Cardiac fibroblast (primary cell): ENCODE measurements at regions not wholly inside any gene's neighbourhood (a gene's known extent, or its start where the extent isn't known, plus 50 kb on each side); places are given as distances from the start of the nearest gene placed in this dataset.

Experiments
- DNase-seq, 2 donors: peaks; one replicate each; pipeline versions ENCODE4 v3.0.0 to v3.0.0-alpha.2; 2010; ENCODE audit warnings: low read depth in 2 of 2
- H3K4me3 ChIP-seq, 2 donors: replicated peaks in 1 of 2; 1 replicate in 1 of 2; 2 replicates in 1 of 2; pipeline ENCODE4 v1.5.1; 2011; ENCODE audit warnings: low read depth in 2 of 2, low read length in 2 of 2, mild to moderate bottlenecking in 2 of 2, moderate library complexity in 1 of 2
- TF ChIP-seq, protein P1 (sequence below): IDR thresholded peaks from one replicate; pipeline ENCODE4 v1.5.1; 2011; ENCODE audit warnings: low read depth, mild to moderate bottlenecking, low read length, inconsistent platforms

DNA sequence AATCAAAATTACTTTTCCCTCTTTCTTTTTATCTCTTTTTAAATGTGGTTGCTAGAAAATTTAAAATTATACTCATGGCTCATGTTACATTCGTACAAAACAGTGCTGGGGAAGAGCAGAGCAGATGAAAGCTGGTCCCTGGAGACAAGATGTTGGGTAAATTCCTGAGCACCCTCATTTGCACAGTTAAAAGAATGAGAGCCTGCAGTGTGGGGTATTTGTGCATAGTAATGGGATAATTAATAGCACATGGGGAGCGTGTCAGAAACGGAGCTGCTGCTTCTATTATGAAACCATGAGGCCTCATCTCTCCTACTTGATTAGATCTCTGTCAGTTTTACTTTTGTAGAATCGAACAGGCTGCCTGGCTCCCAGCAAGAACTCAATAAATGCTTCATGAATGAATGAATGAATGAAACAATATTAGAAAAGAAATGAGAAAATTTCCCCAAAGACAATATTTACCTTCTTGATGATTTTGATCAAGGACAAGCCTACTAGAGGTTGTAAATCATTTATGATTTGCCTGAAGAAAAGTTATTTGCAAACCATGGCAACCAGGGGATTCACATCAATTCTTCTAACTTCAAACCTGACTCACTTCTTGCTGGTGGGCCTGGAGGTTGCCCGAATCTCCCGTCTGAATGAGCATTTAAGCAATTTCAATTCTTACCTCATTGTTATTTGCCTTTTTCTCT lies 177.2 kb upstream of the TUT7 start:
- TF ChIP-seq, protein P1, sequence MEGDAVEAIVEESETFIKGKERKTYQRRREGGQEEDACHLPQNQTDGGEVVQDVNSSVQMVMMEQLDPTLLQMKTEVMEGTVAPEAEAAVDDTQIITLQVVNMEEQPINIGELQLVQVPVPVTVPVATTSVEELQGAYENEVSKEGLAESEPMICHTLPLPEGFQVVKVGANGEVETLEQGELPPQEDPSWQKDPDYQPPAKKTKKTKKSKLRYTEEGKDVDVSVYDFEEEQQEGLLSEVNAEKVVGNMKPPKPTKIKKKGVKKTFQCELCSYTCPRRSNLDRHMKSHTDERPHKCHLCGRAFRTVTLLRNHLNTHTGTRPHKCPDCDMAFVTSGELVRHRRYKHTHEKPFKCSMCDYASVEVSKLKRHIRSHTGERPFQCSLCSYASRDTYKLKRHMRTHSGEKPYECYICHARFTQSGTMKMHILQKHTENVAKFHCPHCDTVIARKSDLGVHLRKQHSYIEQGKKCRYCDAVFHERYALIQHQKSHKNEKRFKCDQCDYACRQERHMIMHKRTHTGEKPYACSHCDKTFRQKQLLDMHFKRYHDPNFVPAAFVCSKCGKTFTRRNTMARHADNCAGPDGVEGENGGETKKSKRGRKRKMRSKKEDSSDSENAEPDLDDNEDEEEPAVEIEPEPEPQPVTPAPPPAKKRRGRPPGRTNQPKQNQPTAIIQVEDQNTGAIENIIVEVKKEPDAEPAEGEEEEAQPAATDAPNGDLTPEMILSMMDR, result no peak
- no peak for DNase-seq
- H3K4me3 ChIP-seq, result no peak overlapping the region

DNA sequence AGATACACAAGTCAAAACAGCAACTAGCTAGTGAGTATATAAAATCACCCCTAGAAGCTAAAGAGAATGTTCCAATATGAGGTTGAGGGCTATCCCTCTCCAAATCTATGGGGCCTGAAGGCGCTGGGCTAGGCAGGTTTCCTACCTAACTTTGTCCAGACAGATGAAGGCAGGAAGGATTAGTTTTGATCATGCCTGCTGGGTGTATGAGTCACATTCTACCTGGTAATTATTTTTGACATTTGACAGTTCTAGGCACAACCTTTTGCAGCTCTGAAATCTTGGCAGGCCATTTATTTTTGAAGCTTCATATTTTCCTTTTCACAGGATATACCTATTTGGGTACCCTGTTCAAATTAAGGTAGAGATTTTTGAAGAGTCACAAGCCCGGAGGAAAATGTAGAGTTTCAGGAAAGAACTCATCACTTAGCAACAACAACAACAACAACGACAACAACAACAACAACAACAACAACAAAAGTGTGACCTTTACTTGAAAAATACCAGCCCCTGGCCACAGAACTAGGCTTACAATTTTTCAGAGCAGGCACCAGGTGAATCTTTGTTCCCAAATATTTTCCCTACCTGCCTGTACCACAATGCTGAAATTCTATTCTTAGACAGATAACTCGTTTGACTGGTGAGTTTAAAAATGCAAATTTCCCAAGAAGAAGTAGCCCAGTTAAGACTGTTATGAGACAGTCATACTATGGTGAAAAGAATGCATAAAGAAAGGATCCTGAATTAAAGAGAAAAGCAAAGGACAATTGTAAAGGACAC lies 175.5 kb upstream of the TUT7 start:
- TF ChIP-seq, protein P1, result no peak
- no peak for DNase-seq
- H3K4me3 ChIP-seq, result no peak overlapping the region

DNA sequence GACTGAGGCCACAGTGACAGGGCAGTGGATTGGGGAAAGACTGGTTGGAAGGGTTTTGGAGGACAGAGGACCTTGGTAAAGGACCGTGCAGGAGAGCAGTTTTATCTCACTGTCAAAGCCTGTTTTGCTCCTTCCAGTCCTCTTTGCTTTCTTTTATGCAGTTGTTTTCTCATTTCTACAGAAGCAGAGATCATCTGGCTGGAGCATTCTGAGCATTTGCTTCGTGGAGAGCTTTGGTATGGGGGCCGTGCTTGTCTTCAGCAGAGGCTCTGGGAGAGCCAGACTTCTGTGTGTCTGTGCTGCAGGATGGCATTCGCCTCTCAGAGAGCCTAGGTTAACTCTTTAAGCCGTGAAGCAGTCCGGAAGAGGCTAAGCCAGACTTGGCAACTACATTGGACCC lies 171.8 kb upstream of the TUT7 start:
- TF ChIP-seq, protein P1, result no peak
- DNase-seq, result no peak
- no peak overlapping the region for H3K4me3 ChIP-seq

DNA sequence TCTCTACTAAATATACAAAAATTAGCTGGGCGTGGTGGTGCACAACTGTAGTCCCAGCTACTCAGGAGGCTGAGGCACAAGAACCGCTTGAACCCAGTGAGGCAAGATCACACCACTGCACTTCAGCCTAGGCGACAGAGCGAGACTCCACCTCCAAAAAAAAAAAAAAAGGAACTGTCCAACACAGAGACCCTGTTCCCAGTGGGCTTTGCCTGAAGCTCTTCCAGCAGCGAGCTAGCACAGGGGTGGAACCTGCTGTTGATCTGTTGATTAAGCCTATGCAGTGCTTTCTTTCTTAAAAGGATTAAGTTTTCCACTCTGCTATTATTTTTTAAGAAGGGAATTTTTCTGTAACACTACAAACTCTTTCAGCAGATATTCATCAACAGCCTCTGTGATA lies 171.0 kb upstream of the TUT7 start:
- TF ChIP-seq, protein P1, result no peak
- DNase-seq, result no peak
- no peak overlapping the region for H3K4me3 ChIP-seq

DNA sequence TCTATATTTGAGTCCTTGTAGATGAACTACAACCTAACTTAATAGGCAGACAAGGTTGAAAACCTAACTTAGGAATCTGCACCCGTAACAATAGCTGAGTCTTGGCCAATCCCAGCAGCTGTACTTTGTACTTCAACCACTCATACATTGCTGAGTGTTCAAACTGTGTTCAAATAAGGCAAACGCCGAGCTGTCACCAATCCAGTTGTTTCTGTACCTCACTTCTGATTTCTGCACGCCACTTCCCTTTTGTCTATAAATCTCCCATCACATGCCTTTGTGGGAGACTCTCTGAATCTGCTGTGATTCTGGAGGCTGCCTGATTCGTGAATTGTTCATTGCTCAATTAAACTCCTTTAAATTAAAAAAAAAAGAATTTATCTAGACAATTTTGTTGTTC lies 167.8 kb upstream of the TUT7 start:
- TF ChIP-seq, protein P1, result no peak
- no peak overlapping the region for H3K4me3 ChIP-seq
- DNase-seq, result peak in 1 of 2 donors; percentile 7

DNA sequence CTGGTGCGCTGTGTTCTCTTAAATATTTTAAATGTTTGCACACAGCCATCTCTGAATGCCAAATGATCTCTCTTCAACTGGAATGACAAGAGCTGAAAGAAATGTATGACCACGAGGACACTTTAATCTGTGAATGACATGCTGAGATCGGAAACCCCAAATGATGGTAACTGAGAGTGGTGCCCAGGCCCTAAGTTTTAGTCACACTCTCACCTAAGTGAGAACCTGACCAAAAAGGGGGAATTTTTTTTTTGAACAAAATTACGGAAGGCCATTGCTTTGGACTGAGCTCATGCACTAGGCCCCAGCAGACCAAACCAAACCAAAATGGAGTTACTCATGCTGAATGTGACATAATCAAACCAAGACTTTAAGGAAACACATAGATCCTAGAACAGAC lies 167.1 kb upstream of the TUT7 start:
- TF ChIP-seq, protein P1, result no peak
- no peak for DNase-seq
- no peak overlapping the region for H3K4me3 ChIP-seq
